MM.1S (cell line): ENCODE measurements at regions not wholly inside any gene's neighbourhood (a gene's known extent, or its start where the extent isn't known, plus 50 kb on each side); places are given as distances from the start of the nearest gene placed in this dataset.

Experiments
- EZH2 ChIP-seq: fragments of 300-600 bp; sonication (generic); optimal IDR thresholded peaks from 2 replicates; pipeline ENCODE3; 2017; ENCODE audit warnings: low read depth, mild to moderate bottlenecking, antibody characterized with exemption, low read length, mixed read lengths
- EZH2phosphoT487 ChIP-seq: fragments of 300-600 bp; sonication (generic); IDR thresholded peaks from 2 replicates; pipeline ENCODE4 v1.6.1; 2018; ENCODE audit warnings: antibody characterized with exemption, low read length
- TF ChIP-seq, protein P1 (sequence below): fragments of 300-600 bp; sonication (generic); IDR thresholded peaks from 2 replicates; pipeline ENCODE4 v1.5.1; 2016; ENCODE audit warnings: antibody characterized with exemption, low read length, mixed read lengths

- TF ChIP-seq, protein P1, sequence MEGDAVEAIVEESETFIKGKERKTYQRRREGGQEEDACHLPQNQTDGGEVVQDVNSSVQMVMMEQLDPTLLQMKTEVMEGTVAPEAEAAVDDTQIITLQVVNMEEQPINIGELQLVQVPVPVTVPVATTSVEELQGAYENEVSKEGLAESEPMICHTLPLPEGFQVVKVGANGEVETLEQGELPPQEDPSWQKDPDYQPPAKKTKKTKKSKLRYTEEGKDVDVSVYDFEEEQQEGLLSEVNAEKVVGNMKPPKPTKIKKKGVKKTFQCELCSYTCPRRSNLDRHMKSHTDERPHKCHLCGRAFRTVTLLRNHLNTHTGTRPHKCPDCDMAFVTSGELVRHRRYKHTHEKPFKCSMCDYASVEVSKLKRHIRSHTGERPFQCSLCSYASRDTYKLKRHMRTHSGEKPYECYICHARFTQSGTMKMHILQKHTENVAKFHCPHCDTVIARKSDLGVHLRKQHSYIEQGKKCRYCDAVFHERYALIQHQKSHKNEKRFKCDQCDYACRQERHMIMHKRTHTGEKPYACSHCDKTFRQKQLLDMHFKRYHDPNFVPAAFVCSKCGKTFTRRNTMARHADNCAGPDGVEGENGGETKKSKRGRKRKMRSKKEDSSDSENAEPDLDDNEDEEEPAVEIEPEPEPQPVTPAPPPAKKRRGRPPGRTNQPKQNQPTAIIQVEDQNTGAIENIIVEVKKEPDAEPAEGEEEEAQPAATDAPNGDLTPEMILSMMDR, result no peak
- TF ChIP-seq EZH2, result no peak
- no peak for TF ChIP-seq EZH2phosphoT487
These were observed 527.6 kb upstream of the ZEB2 start for GRCh38 chr2:145047554-145047953.
